Right lobe of liver (tissue), 6 donors: ENCODE measurements at regions not wholly inside any gene's neighbourhood (a gene's known extent, or its start where the extent isn't known, plus 50 kb on each side); places are given as distances from the start of the nearest gene placed in this dataset.

Experiments used
- ATAC-seq, 4 donors: fragments of 200-7000 bp; cut with Tn5 transposase; one replicate each; pipeline ENCODE4 v1.9.1; 2020; ENCODE audit warnings: mild to moderate bottlenecking in 4 of 4, moderate library complexity in 4 of 4
- DNase-seq, 3 donors: peaks; one replicate each; pipeline ENCODE4 v3.0.0-alpha.2; 2020
- H3K27ac ChIP-seq, 3 donors: fragments of 200-600 bp; one replicate each; pipeline ENCODE4 v1.8.0; 2022
- H3K27me3 ChIP-seq, 2 donors: fragments of 200-600 bp; one replicate each; pipeline ENCODE4 v1.8.0; 2022
- H3K36me3 ChIP-seq, 4 donors: fragments of 200-600 bp; sonication (generic) in 1 of 4; one replicate each; pipeline versions ENCODE4 v1.5.1 to v1.8.0; 2017 to 2022; ENCODE audit warnings: control low read depth in 1 of 4
- H3K4me1 ChIP-seq, 4 donors: fragments of 200-600 bp; sonication (generic) in 1 of 4; one replicate each; pipeline versions ENCODE4 v1.5.1 to v1.8.0; 2017 to 2022; ENCODE audit warnings: control low read depth in 1 of 4
- H3K4me3 ChIP-seq, 3 donors: fragments of 200-600 bp; one replicate each; pipeline ENCODE4 v1.8.0; 2022
- H3K9me3 ChIP-seq, 4 donors: fragments of 200-600 bp; sonication (generic) in 1 of 4; one replicate each; pipeline versions ENCODE4 v1.5.1 to v1.8.0; 2017 to 2022; ENCODE audit warnings: control low read depth in 1 of 4
- CTCF ChIP-seq, 4 donors: fragments of 200-600 bp in 3 of 4; fragments of 450-650 bp in 1 of 4; IDR thresholded peaks; one replicate each; pipeline versions ENCODE4 v1.5.1 to v1.8.0; 2016 to 2022; ENCODE audit warnings: antibody characterized with exemption in 4 of 4, mild to moderate bottlenecking in 2 of 4
- POLR2A ChIP-seq: fragments of 450-650 bp; IDR thresholded peaks from one replicate; pipeline ENCODE4 v1.6.1; 2017; ENCODE audit warnings: antibody characterized with exemption, mild to moderate bottlenecking
- WGBS: methylation state at CpG from one replicate; pipeline ENCODE4 v1.1.6; 2018; ENCODE audit warnings: low coverage, low lambda C conversion rate; ENCODE audit not compliant: insufficient coverage; ENCODE audit errors: missing lambda C conversion rate; 5-methylcytosine and 5-hydroxymethylcytosine counted together
- intact Hi-C, 2 donors: fragments of 100-400 bp; cut with DNase I; formaldehyde crosslinking; loops; one replicate each; pipeline versions ENCODE4 v1.11.2 to v1.14.1; 2022
- donor health status: DM: no; HTN: yes; CAD: no.
- donor health status: DM: no; HTN: no; CAD: no.
- donor health status: DM: no; HTN: no; CAD: no.
- donor health status: DM: no; HTN: yes; CAD: no.
- donor health status: DM: no; HTN: yes; CAD: no.

- Histone ChIP-seq H3K9me3 (no peaks in the 10 kb centered on the region), H3K27ac (no peak overlapping the region), H3K27me3 (no peaks in the 10 kb centered on the region), H3K4me1 (no peaks in the 10 kb centered on the region), H3K36me3 (no peaks in the 10 kb centered on the region), H3K4me3 (no peak overlapping the region)
- ATAC-seq (no peak), DNase-seq (no peak)
- intact Hi-C loops = no loop called here
- TF ChIP-seq POLR2A = no peak
- TF ChIP-seq CTCF (IDR thresholded peaks at IDR 0.05) = no peak
- 89% methylated on average over 1 of the region's 1 CpG for WGBS
Measured at GRCh38 chr7:81112731-81113130, 193.9 kb upstream of the SEMA3C start.

- TF ChIP-seq POLR2A = no peak
- TF ChIP-seq CTCF (IDR thresholded peaks at IDR 0.05) = no peak
- no peaks in the 10 kb centered on the region for H3K9me3 ChIP-seq
- WGBS = 42% methylated on average over 11 of the region's 11 CpGs
- no peaks in the 10 kb centered on the region for H3K36me3 ChIP-seq
- H3K27ac ChIP-seq = no peak overlapping the region
- no peak overlapping the region for H3K4me3 ChIP-seq
- no peaks in the 10 kb centered on the region for H3K4me1 ChIP-seq
- ATAC-seq = no peak
- intact Hi-C loops = no loop called here
- no peaks in the 10 kb centered on the region for H3K27me3 ChIP-seq
- no peak for DNase-seq
Measured at GRCh38 chr7:81111781-81112540, 193.1 kb upstream of the SEMA3C start.

- no peaks in the 10 kb centered on the region for H3K9me3 ChIP-seq
- TF ChIP-seq CTCF (IDR thresholded peaks at IDR 0.05) (no peak), POLR2A (no peak)
- ATAC-seq (no peak), DNase-seq (no peak)
- intact Hi-C loops = no loop called here
- H3K27me3 ChIP-seq = no peaks in the 10 kb centered on the region
- no peak overlapping the region for H3K4me3 ChIP-seq
- no peak overlapping the region for H3K27ac ChIP-seq
- H3K4me1 ChIP-seq = no peaks in the 10 kb centered on the region
- WGBS = 78% methylated on average over 1 of the region's 1 CpG
- no peaks in the 10 kb centered on the region for H3K36me3 ChIP-seq
Measured at GRCh38 chr7:81111358-81111757, 192.5 kb upstream of the SEMA3C start.

- DNase-seq (no peak), ATAC-seq (no peak)
- Histone ChIP-seq H3K4me3 (no peak overlapping the region), H3K4me1 (no peaks in the 10 kb centered on the region), H3K9me3 (no peaks in the 10 kb centered on the region), H3K36me3 (no peaks in the 10 kb centered on the region), H3K27ac (no peak overlapping the region), H3K27me3 (no peaks in the 10 kb centered on the region)
- intact Hi-C loops = no loop called here
- TF ChIP-seq POLR2A = no peak
- no peak for TF ChIP-seq CTCF (IDR thresholded peaks at IDR 0.05)
- WGBS = 62% methylated on average over 2 of the region's 2 CpGs
Measured at GRCh38 chr7:81110673-81111072, 191.8 kb upstream of the SEMA3C start.
